K562 (cell line): ENCODE measurements at regions not wholly inside any gene's neighbourhood (a gene's known extent, or its start where the extent isn't known, plus 50 kb on each side); places are given as distances from the start of the nearest gene placed in this dataset.

Experiments used
- CREBBP ChIP-seq: IDR thresholded peaks from one replicate; pipeline ENCODE4 v1.6.1; 2012; ENCODE audit warnings: low read depth, mild to moderate bottlenecking, control low read depth, inconsistent platforms, low read length
- E2F8 ChIP-seq: fragments of 450-650 bp; IDR thresholded peaks from 2 replicates; pipeline ENCODE4 v1.7.1; 2018; ENCODE audit warnings: mild to moderate bottlenecking, low read depth; ENCODE audit not compliant: partially characterized antibody
- FOXA1 ChIP-seq: fragments of 450-650 bp; IDR thresholded peaks from 2 replicates; pipeline ENCODE4 v1.6.1; 2016; ENCODE audit warnings: mild to moderate bottlenecking, borderline replicate concordance
- GABPB2 ChIP-seq: fragments of 250-450 bp; sonication (Bioruptor Pico); conservative IDR thresholded peaks from 2 replicates; pipeline ENCODE4 v1.5.1; 2021; ENCODE audit warnings: mild to moderate bottlenecking
- HMGXB4 ChIP-seq: sonication (generic); formaldehyde crosslinking; IDR thresholded peaks from 2 replicates; pipeline ENCODE4 v1.8.1; 2023; ENCODE audit warnings: mild to moderate bottlenecking, missing genetic modification reagents
- MCM7 ChIP-seq, 2 experiments: fragments of 450-650 bp; IDR thresholded peaks; 2 replicates each; pipeline ENCODE4 v1.6.1; 2016 to 2018
- MNT ChIP-seq, 2 experiments: fragments of 450-650 bp; conservative IDR thresholded peaks; 2 replicates each; pipeline ENCODE4 v1.6.1; 2017; ENCODE audit warnings: mild to moderate bottlenecking in 2 of 2, moderate library complexity in 2 of 2
- MTA1 ChIP-seq: fragments of 450-650 bp; IDR thresholded peaks from 2 replicates; pipeline ENCODE4 v1.6.1; 2017; ENCODE audit warnings: borderline replicate concordance
- NBN ChIP-seq: fragments of 450-650 bp; IDR thresholded peaks from 2 replicates; pipeline ENCODE4 v1.6.1; 2016; ENCODE audit warnings: low read depth, mild to moderate bottlenecking
- NCOA6 ChIP-seq: fragments of 450-650 bp; IDR thresholded peaks from 2 replicates; pipeline ENCODE4 v1.6.1; 2017; ENCODE audit warnings: mild to moderate bottlenecking
- NFIC ChIP-seq: fragments of 450-650 bp; IDR thresholded peaks from 2 replicates; pipeline ENCODE4 v1.6.1; 2017; ENCODE audit warnings: mild to moderate bottlenecking, inconsistent platforms
- RAD51 ChIP-seq: fragments of 450-650 bp; IDR thresholded peaks from 2 replicates; pipeline ENCODE4 v1.7.1; 2016; ENCODE audit warnings: low read depth, mild to moderate bottlenecking, borderline replicate concordance
- RBM14 ChIP-seq: fragments of 200-400 bp; formaldehyde crosslinking; IDR thresholded peaks from 2 replicates; pipeline ENCODE4 v1.6.1; 2018; ENCODE audit warnings: low read depth, mild to moderate bottlenecking, low read length, moderate library complexity, borderline replicate concordance; ENCODE audit not compliant: insufficient read depth
- SAFB ChIP-seq: fragments of 200-400 bp; formaldehyde crosslinking; IDR thresholded peaks from 2 replicates; pipeline ENCODE4 v1.6.1; 2017; ENCODE audit warnings: low read depth, low read length, borderline replicate concordance
- SP1 ChIP-seq: sonication (generic); formaldehyde crosslinking; IDR thresholded peaks from 2 replicates; pipeline ENCODE4 v1.8.1; 2022; ENCODE audit warnings: mild to moderate bottlenecking, missing genetic modification reagents
- STAT5A ChIP-seq: IDR thresholded peaks from 2 replicates; pipeline ENCODE4 v1.6.1; 2012; ENCODE audit warnings: low read length, inconsistent platforms, borderline replicate concordance
- TRIM24 ChIP-seq, 2 experiments: fragments of 450-650 bp; IDR thresholded peaks; 2 replicates each; pipeline ENCODE4 v1.6.1; 2016
- UBTF ChIP-seq, 2 experiments: IDR thresholded peaks; 2 replicates each; pipeline ENCODE4 v1.6.1; 2012; ENCODE audit warnings: improper control_type of control experiment in 2 of 2, low read depth in 2 of 2, low read length in 2 of 2, borderline replicate concordance in 1 of 2
- ZEB2 ChIP-seq: fragments of 450-650 bp; IDR thresholded peaks from 2 replicates; pipeline ENCODE4 v1.6.1; 2016
- ZNF3 ChIP-seq: fragments of 250-450 bp; sonication (Bioruptor Pico); IDR thresholded peaks from 2 replicates; pipeline ENCODE4 v1.5.0; 2021; ENCODE audit warnings: mild to moderate bottlenecking, moderate library complexity
- ZNF316 ChIP-seq: fragments of 450-650 bp; IDR thresholded peaks from 2 replicates; pipeline ENCODE4 v1.6.1; 2016
- ZNF445 ChIP-seq: fragments of 250-450 bp; sonication (Bioruptor Pico); IDR thresholded peaks from 2 replicates; pipeline ENCODE4 v1.4.0; 2020; ENCODE audit warnings: low read depth, mild to moderate bottlenecking, moderate library complexity

GRCh38 chr9:124202447-124202971 is 55.2 kb upstream of the NEK6 start (continued):
- TF ChIP-seq ZNF316 (no peak; the same call in 1 of the 2 replicates), ZNF445 (CRISPR knock-in tag) (no peak), E2F8 (peak; percentile 35), SAFB (no peak), ZNF3 (CRISPR knock-in tag) (no peak), TRIM24 (IDR thresholded peaks at IDR 0.05) (peak in 1 of 2 experiments; percentile 75; a peak in 2 of 4 replicates), RAD51 (no peak), MNT (conservative IDR thresholded peaks at IDR 0.05) (peak in 1 of 2 experiments; percentile 68; a peak in 2 of 4 replicates), STAT5A (peak; percentile 91), MCM7 (IDR thresholded peaks at IDR 0.05) (no peak), FOXA1 (no peak), CREBBP (no peak), SP1 (CRISPR knock-in tag) (peak; percentile 72), MTA1 (peak; percentile 68; the same call in 1 of the 2 replicates), ZEB2 (0 out of 2 replicates have a peak, but pooled peaks have one; percentile 52), UBTF (IDR thresholded peaks at IDR 0.05; ENCODE audit: borderline replicate concordance in 1 of 2, low read depth in 2 of 2, low read length in 2 of 2) (no peak), NFIC (peak; percentile 93), NBN (peak; percentile 85; the same call in 1 of the 2 replicates), NCOA6 (0 out of 2 replicates have a peak, but pooled peaks have one; percentile 26), GABPB2 (CRISPR knock-in tag) (no peak), HMGXB4 (CRISPR knock-in tag) (no peak), RBM14 (no peak)
